ENCODE measurements at regions not wholly inside any gene's neighbourhood (a gene's known extent, or its start where the extent isn't known, plus 50 kb on each side); places are given as distances from the start of the nearest gene placed in this dataset.

DNA sequence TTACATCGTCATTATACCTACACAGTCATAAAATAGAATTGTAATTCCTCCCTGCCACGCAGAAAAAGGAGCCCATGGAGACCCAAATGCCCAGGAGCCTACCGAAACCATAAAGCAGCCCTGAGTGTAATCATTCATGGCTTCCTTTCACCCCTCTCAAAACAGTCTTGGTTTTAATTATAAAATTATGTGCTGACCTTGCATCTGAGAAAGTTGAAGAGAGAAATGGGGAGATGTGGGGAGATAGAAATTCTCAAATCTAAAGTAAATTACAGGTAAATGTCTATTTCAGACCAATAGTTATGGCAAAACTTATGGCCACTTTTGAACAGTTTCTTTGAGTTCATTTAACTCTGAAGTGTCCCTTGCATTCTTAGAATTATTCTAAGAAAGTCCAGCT, 1068.8 kb downstream of the BCL11A start:
- Histone ChIP-seq H3K27me3 (ENCODE audit: insufficient read depth, low read length) (no peaks in the 10 kb centered on the region), H3K36me3 (ENCODE audit: insufficient read depth, low read length) (no peaks in the 10 kb centered on the region), H3K79me2 (ENCODE audit: insufficient read depth, low read length) (no peaks in the 10 kb centered on the region), H3K4me2 (ENCODE audit: low read length) (no peak overlapping the region), H3F3A (ENCODE audit: insufficient read depth, low read length) (no peaks in the 10 kb centered on the region), H3K27ac (ENCODE audit: low read depth, low read length, poor library complexity, severe bottlenecking) (no peak overlapping the region), H3K4me3 (ENCODE audit: low read depth, low read length, poor library complexity, severe bottlenecking) (no peak overlapping the region), H3K9me2 (ENCODE audit: low read depth, low read length) (no peaks in the 10 kb centered on the region), H4K20me1 (ENCODE audit: insufficient read depth, low read length) (no peaks in the 10 kb centered on the region), H3K9ac (ENCODE audit: low read length) (no peak overlapping the region), H3K9me3 (ENCODE audit: low read length) (no peaks in the 10 kb centered on the region), H2AFZ (ENCODE audit: low read length) (no peak overlapping the region), H3K4me1 (ENCODE audit: insufficient read depth, low read length, severe bottlenecking) (no peaks in the 10 kb centered on the region)
- TF ChIP-seq EZH2 (IDR thresholded peaks at IDR 0.05; ENCODE audit: borderline replicate concordance, low read length) = no peak
- TF ChIP-seq, protein P1, sequence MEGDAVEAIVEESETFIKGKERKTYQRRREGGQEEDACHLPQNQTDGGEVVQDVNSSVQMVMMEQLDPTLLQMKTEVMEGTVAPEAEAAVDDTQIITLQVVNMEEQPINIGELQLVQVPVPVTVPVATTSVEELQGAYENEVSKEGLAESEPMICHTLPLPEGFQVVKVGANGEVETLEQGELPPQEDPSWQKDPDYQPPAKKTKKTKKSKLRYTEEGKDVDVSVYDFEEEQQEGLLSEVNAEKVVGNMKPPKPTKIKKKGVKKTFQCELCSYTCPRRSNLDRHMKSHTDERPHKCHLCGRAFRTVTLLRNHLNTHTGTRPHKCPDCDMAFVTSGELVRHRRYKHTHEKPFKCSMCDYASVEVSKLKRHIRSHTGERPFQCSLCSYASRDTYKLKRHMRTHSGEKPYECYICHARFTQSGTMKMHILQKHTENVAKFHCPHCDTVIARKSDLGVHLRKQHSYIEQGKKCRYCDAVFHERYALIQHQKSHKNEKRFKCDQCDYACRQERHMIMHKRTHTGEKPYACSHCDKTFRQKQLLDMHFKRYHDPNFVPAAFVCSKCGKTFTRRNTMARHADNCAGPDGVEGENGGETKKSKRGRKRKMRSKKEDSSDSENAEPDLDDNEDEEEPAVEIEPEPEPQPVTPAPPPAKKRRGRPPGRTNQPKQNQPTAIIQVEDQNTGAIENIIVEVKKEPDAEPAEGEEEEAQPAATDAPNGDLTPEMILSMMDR (IDR thresholded peaks at IDR 0.05; ENCODE audit: low read length) = no peak

DNA sequence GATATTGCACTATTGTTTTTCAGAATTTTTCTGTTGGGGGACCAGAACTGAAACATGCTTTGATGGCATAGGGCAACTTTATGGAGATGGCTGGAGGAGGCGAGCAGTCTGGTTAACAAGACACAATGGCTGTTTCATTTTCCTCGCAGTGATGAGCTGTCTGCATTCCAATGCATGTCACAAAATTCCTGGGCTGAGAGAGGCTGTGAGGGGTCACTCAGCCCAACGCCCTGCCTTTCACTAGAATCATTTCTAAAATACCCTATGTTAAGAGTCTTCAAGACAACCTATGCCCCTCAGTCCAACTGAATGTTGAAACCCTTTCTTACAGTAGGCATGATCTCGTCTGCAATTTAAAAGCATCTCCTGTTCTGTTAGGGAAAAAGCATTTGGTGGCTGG, 1090.0 kb downstream of the BCL11A start:
- no peaks in the 10 kb centered on the region for H3K79me2 ChIP-seq (ENCODE audit: insufficient read depth, low read length)
- H3K4me1 ChIP-seq (ENCODE audit: insufficient read depth, low read length, severe bottlenecking) = no peaks in the 10 kb centered on the region
- H3K27me3 ChIP-seq (ENCODE audit: insufficient read depth, low read length) = no peaks in the 10 kb centered on the region
- H3K36me3 ChIP-seq (ENCODE audit: insufficient read depth, low read length) = no peaks in the 10 kb centered on the region
- no peak overlapping the region for H3K4me3 ChIP-seq (ENCODE audit: low read depth, low read length, poor library complexity, severe bottlenecking)
- no peak overlapping the region for H3K9ac ChIP-seq (ENCODE audit: low read length)
- H3K9me3 ChIP-seq (ENCODE audit: low read length) = no peaks in the 10 kb centered on the region
- TF ChIP-seq, protein P1 (IDR thresholded peaks at IDR 0.05; ENCODE audit: low read length) = no peak
- TF ChIP-seq EZH2 (IDR thresholded peaks at IDR 0.05; ENCODE audit: borderline replicate concordance, low read length) = no peak
- no peaks in the 10 kb centered on the region for H3F3A ChIP-seq (ENCODE audit: insufficient read depth, low read length)
- no peak overlapping the region for H3K4me2 ChIP-seq (ENCODE audit: low read length)
- no peaks in the 10 kb centered on the region for H3K9me2 ChIP-seq (ENCODE audit: low read depth, low read length)
- H2AFZ ChIP-seq (ENCODE audit: low read length) = no peak overlapping the region
- no peak overlapping the region for H3K27ac ChIP-seq (ENCODE audit: low read depth, low read length, poor library complexity, severe bottlenecking)
- H4K20me1 ChIP-seq (ENCODE audit: insufficient read depth, low read length) = no peaks in the 10 kb centered on the region

DNA sequence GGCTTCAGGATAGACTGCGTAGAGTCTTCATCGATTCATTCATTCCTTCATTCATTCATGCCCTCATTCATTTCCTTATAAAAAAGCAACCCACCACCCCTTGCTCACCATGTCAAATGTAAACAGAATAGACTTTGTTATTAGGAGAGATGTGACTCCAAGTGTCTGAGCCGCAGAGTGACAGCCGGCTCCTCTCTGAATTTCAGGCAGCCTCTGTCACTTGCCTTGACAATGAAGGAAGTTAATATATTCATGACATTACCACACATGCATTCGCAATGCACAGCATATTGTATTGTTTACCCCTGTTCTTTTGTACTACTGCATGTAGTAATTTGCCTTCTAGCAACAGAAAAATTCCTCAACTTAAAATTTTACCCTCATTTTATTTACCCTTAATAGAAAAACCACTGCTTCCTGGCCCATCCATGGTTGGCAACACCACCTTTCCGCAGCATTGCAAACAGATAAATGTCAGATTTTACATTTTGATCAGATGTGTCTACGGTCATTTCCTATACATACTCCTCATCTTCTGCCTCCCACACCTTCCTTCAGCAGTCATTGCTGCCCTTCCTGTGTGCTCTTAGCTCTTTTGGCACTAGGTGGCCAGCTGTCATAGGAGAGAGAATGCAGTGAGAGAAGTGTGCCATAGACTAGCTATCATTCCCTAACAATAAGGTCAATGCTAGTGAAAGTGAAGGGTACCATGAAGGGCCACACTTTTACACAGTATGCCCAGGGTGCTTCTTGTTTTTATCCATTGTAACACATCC, 1090.8 kb downstream of the BCL11A start:
- no peak overlapping the region for H3K4me3 ChIP-seq (ENCODE audit: low read depth, low read length, poor library complexity, severe bottlenecking)
- no peaks in the 10 kb centered on the region for H3K9me2 ChIP-seq (ENCODE audit: low read depth, low read length)

More for the DNA sequence above, 1090.8 kb downstream of the BCL11A start:
- Histone ChIP-seq H3K4me2 (ENCODE audit: low read length) (no peak overlapping the region), H3K4me1 (ENCODE audit: insufficient read depth, low read length, severe bottlenecking) (no peaks in the 10 kb centered on the region), H3K27me3 (ENCODE audit: insufficient read depth, low read length) (no peaks in the 10 kb centered on the region), H3K27ac (ENCODE audit: low read depth, low read length, poor library complexity, severe bottlenecking) (no peak overlapping the region), H3K9me3 (ENCODE audit: low read length) (no peaks in the 10 kb centered on the region), H2AFZ (ENCODE audit: low read length) (no peak overlapping the region), H4K20me1 (ENCODE audit: insufficient read depth, low read length) (no peaks in the 10 kb centered on the region), H3K36me3 (ENCODE audit: insufficient read depth, low read length) (no peaks in the 10 kb centered on the region), H3K79me2 (ENCODE audit: insufficient read depth, low read length) (no peaks in the 10 kb centered on the region), H3K9ac (ENCODE audit: low read length) (no peak overlapping the region), H3F3A (ENCODE audit: insufficient read depth, low read length) (no peaks in the 10 kb centered on the region)
- TF ChIP-seq, protein P1 (IDR thresholded peaks at IDR 0.05; ENCODE audit: low read length) = no peak
- TF ChIP-seq EZH2 (IDR thresholded peaks at IDR 0.05; ENCODE audit: borderline replicate concordance, low read length) = no peak

Measured in OCI-LY1 (cell line).